ENCODE measurements at regions not wholly inside any gene's neighbourhood (a gene's known extent, or its start where the extent isn't known, plus 50 kb on each side); places are given as distances from the start of the nearest gene placed in this dataset.

DNA sequence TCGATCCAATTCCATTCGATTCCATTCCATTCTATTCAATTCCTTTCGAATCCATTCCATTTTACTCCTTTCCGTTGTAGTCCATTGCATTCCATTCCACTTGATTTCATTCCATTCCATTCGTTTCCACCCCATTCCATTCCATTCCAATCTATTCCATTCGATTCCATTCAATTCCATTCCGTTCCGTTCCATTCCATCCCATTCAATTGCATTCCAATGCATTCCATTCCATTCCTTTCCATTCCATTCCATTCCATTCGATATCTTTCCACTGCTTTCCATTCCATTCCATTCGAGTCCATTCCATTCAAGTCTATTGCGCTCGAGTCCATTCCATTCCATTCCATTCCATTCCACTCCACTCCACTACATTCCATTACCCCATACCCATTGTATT, 2568.7 kb upstream of the TPTE start:
- TF ChIP-seq CTCF (IDR thresholded peaks at IDR 0.05) (no peak), EZH2 (IDR thresholded peaks at IDR 0.05; ENCODE audit: borderline replicate concordance, insufficient read depth, low read depth, low read length, poor library complexity, severe bottlenecking) (no peak)

Data from B cell (primary cell).